Mammary epithelial cell (primary cell): ENCODE measurements at regions not wholly inside any gene's neighbourhood (a gene's known extent, or its start where the extent isn't known, plus 50 kb on each side); places are given as distances from the start of the nearest gene placed in this dataset.

Experiments used
- EZH2 ChIP-seq: IDR thresholded peaks from 2 replicates; pipeline ENCODE4 v1.6.1; 2012; ENCODE audit warnings: low read length, inconsistent platforms, borderline replicate concordance
- TF ChIP-seq, protein P1 (sequence below), 2 donors: IDR thresholded peaks in 1 of 2; conservative IDR thresholded peaks in 1 of 2; 2 replicates each; pipeline ENCODE4 v1.5.1; 2011 to 2012; ENCODE audit warnings: inconsistent platforms in 2 of 2, low read length in 2 of 2, mild to moderate bottlenecking in 2 of 2, control low read depth in 1 of 2, low read depth in 1 of 2; ENCODE audit not compliant: insufficient read depth in 1 of 2; ENCODE audit errors: extremely low read depth in 1 of 2

DNA sequence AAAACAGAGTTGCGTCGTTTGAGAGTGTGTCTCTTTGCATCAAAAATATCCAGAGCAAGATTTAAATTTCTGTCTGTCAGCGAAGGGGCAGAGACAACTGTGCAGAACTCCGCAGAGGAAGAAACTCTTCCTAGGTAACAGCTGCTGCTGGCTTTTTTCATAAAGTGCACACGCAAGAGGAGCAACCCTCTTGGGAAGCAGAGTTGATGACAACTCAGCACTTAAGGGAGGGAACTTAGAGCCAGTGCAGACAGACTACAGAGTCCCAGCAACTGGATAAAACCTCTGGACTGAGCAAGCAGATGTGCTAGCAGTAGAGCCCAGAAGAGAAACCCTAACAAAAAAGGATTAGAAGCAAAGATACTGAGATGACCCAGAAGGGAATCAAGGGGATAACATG is 337.1 kb downstream of the PCNX1 start:
- no peak for TF ChIP-seq EZH2
- TF ChIP-seq, protein P1, sequence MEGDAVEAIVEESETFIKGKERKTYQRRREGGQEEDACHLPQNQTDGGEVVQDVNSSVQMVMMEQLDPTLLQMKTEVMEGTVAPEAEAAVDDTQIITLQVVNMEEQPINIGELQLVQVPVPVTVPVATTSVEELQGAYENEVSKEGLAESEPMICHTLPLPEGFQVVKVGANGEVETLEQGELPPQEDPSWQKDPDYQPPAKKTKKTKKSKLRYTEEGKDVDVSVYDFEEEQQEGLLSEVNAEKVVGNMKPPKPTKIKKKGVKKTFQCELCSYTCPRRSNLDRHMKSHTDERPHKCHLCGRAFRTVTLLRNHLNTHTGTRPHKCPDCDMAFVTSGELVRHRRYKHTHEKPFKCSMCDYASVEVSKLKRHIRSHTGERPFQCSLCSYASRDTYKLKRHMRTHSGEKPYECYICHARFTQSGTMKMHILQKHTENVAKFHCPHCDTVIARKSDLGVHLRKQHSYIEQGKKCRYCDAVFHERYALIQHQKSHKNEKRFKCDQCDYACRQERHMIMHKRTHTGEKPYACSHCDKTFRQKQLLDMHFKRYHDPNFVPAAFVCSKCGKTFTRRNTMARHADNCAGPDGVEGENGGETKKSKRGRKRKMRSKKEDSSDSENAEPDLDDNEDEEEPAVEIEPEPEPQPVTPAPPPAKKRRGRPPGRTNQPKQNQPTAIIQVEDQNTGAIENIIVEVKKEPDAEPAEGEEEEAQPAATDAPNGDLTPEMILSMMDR (conservative IDR thresholded peaks at IDR 0.05 in 1 of 2, IDR thresholded peaks at IDR 0.05 in 1 of 2; ENCODE audit: extremely low read depth in 1 of 2, insufficient read depth in 1 of 2, low read depth in 1 of 2, low read length in 2 of 2), result no peak
